HEK293 (cell line): ENCODE measurements at regions not wholly inside any gene's neighbourhood (a gene's known extent, or its start where the extent isn't known, plus 50 kb on each side); places are given as distances from the start of the nearest gene placed in this dataset.
"Not testable (repeated sequence)": the region's sequence is repeated elsewhere in the genome, so short reads cannot be mapped to it uniquely, and the experiment has no call there.

Experiments
- CTCF ChIA-PET: fragments of 350-600 bp; formaldehyde crosslinking; extraction: SDS; loops from one replicate; lab custom pipeline; 2021; ENCODE audit warnings: antibody characterized with exemption; lab: Yijun Ruan, JAX
- POLR2A ChIA-PET: fragments of 300-600 bp; formaldehyde crosslinking; extraction: SDS; loops from one replicate; lab custom pipeline; 2020; ENCODE audit warnings: antibody characterized with exemption, inconsistent platforms; lab: Yijun Ruan, JAX
- H3K27ac ChIP-seq: fragments of 200-500 bp; sonication (Bioruptor generic); 2 replicates; pipeline ENCODE4 v1.5.1; 2014; ENCODE audit warnings: low read depth, low read length, control low read depth, inconsistent platforms; ENCODE audit errors: extremely low read depth
- H3K36me3 ChIP-seq, 2 experiments: fragments of 200-500 bp in 1 of 2; sonication (Bioruptor generic) in 1 of 2; 1 replicate in 1 of 2; 2 replicates in 1 of 2; pipeline ENCODE4 v1.5.1; 2014 to 2017; ENCODE audit warnings: inconsistent platforms in 2 of 2, low read length in 2 of 2; ENCODE audit not compliant: control insufficient read depth in 2 of 2, insufficient read depth in 1 of 2
- H3K4me1 ChIP-seq: fragments of 200-500 bp; sonication (Bioruptor generic); 2 replicates; pipeline ENCODE4 v1.5.1; 2014; ENCODE audit warnings: mild to moderate bottlenecking, low read length, inconsistent platforms; ENCODE audit not compliant: control insufficient read depth, insufficient read depth
- H3K4me3 ChIP-seq: 2 replicates; pipeline ENCODE4 v1.5.1; 2011; ENCODE audit warnings: low read depth, mild to moderate bottlenecking, control low read depth, low read length, moderate library complexity
- H3K9me3 ChIP-seq: fragments of 200-500 bp; sonication (Bioruptor generic); 2 replicates; pipeline ENCODE4 v1.5.1; 2014; ENCODE audit warnings: low read depth, low read length, inconsistent platforms; ENCODE audit not compliant: control insufficient read depth, insufficient read depth
- IKZF3 ChIP-seq: fragments of 450-650 bp; IDR thresholded peaks from 2 replicates; pipeline ENCODE4 v1.5.0; 2018; ENCODE audit warnings: missing biosample characterization, mild to moderate bottlenecking, missing genetic modification characterization, moderate library complexity
- KLF7 ChIP-seq: fragments of 450-650 bp; formaldehyde crosslinking; IDR thresholded peaks from 2 replicates; pipeline ENCODE4 v1.5.1; 2016; ENCODE audit warnings: missing biosample characterization, missing genetic modification characterization, borderline replicate concordance
- RBAK ChIP-seq: fragments of 450-650 bp; formaldehyde crosslinking; IDR thresholded peaks from 2 replicates; pipeline ENCODE4 v1.5.1; 2016; ENCODE audit warnings: missing biosample characterization, missing genetic modification characterization
- SALL2 ChIP-seq: fragments of 450-650 bp; formaldehyde crosslinking; IDR thresholded peaks from 2 replicates; pipeline ENCODE4 v1.5.0; 2017; ENCODE audit warnings: missing biosample characterization, mild to moderate bottlenecking, missing genetic modification characterization, borderline replicate concordance
- ZBTB20 ChIP-seq: fragments of 450-650 bp; formaldehyde crosslinking; IDR thresholded peaks from 2 replicates; pipeline ENCODE4 v1.5.1; 2016; ENCODE audit warnings: missing biosample characterization, missing genetic modification characterization
- ZIC2 ChIP-seq: fragments of 450-650 bp; formaldehyde crosslinking; IDR thresholded peaks from 2 replicates; pipeline ENCODE4 v1.5.1; 2016; ENCODE audit warnings: missing biosample characterization, missing genetic modification characterization
- ZNF202 ChIP-seq: fragments of 450-650 bp; formaldehyde crosslinking; IDR thresholded peaks from 2 replicates; pipeline ENCODE4 v1.5.1; 2016; ENCODE audit warnings: missing biosample characterization, missing genetic modification characterization, borderline replicate concordance
- ZNF266 ChIP-seq: fragments of 450-650 bp; formaldehyde crosslinking; IDR thresholded peaks from 2 replicates; pipeline ENCODE4 v1.5.1; 2016; ENCODE audit warnings: missing biosample characterization, missing genetic modification characterization, low read depth
- ZNF324 ChIP-seq: fragments of 450-650 bp; formaldehyde crosslinking; IDR thresholded peaks from 2 replicates; pipeline ENCODE4 v1.5.1; 2016; ENCODE audit warnings: missing biosample characterization, missing genetic modification characterization
- ZNF416 ChIP-seq: fragments of 450-650 bp; formaldehyde crosslinking; IDR thresholded peaks from 2 replicates; pipeline ENCODE4 v1.5.1; 2016; ENCODE audit warnings: missing biosample characterization, missing genetic modification characterization
- ZNF501 ChIP-seq: fragments of 450-650 bp; formaldehyde crosslinking; IDR thresholded peaks from 2 replicates; pipeline ENCODE4 v1.5.1; 2016; ENCODE audit warnings: missing biosample characterization, missing genetic modification characterization
- ZNF629 ChIP-seq: fragments of 450-650 bp; formaldehyde crosslinking; IDR thresholded peaks from 2 replicates; pipeline ENCODE4 v1.5.1; 2017; ENCODE audit warnings: missing biosample characterization, missing genetic modification characterization
- TF ChIP-seq, protein P1 (sequence below): fragments of 450-650 bp; formaldehyde crosslinking; IDR thresholded peaks from 2 replicates; pipeline ENCODE4 v1.5.1; 2016; ENCODE audit warnings: missing biosample characterization, missing genetic modification characterization, low read depth
- TF ChIP-seq, protein P2 (sequence below): fragments of 450-650 bp; formaldehyde crosslinking; IDR thresholded peaks from 2 replicates; pipeline ENCODE4 v1.5.1; 2016; ENCODE audit warnings: missing biosample characterization, missing genetic modification characterization
- TF ChIP-seq, protein P3 (sequence below): fragments of 450-650 bp; formaldehyde crosslinking; IDR thresholded peaks from 2 replicates; pipeline ENCODE4 v1.5.1; 2016; ENCODE audit warnings: missing biosample characterization, missing genetic modification characterization
- TF ChIP-seq, protein P4 (sequence below): fragments of 450-650 bp; formaldehyde crosslinking; IDR thresholded peaks from 2 replicates; pipeline ENCODE4 v1.5.1; 2016; ENCODE audit warnings: missing biosample characterization, missing genetic modification characterization, low read depth
- TF ChIP-seq, protein P5 (sequence below): fragments of 450-650 bp; formaldehyde crosslinking; IDR thresholded peaks from 2 replicates; pipeline ENCODE4 v1.5.1; 2016; ENCODE audit warnings: missing biosample characterization, missing genetic modification characterization, borderline replicate concordance
- TF ChIP-seq, protein P6 (sequence below): fragments of 450-650 bp; formaldehyde crosslinking; IDR thresholded peaks from 2 replicates; pipeline ENCODE4 v1.5.1; 2017; ENCODE audit warnings: missing biosample characterization, missing genetic modification characterization

DNA sequence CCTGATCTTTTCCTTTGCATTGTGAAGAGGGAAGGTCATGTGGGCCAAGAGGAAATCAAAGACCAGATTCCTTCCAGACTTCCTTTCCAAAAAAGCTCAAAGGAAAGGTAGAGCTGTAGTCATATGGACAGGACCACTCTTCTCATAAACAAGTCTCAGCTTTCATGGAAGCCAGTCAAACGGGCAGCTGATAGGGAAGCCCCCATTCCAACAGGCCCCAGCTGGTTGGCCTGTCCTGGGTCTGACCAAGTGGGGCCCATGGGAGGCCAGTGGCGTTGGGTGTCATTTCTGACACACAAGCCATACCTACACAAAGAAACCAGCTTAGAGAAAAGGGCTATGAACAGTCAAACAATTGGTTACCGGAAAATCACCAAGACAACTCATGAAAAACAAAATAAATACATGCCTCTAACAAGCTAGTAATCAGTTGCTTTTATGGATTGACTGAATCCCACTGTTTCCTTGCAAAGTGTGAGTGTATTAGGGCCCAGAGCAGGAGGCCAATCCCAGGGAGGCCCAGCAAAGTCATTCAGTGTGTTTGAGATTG lies 149.6 kb upstream of the MAMLD1 start:
- no peak overlapping the region for H3K27ac ChIP-seq
- H3K9me3 ChIP-seq: no peaks in the 10 kb centered on the region
- no peaks in the 10 kb centered on the region for H3K4me1 ChIP-seq
- no peak overlapping the region for H3K4me3 ChIP-seq
- ChIA-PET CTCF (interaction anchor here (0.6 to 1.4 kb wide), 4 partner anchors 31 to 197 kb away, joined by 3 to 6 read pairs (median 4); no protein-coding TSS in a partner anchor), POLR2A (no interaction called here)
- H3K36me3 ChIP-seq: no peaks in the 10 kb centered on the region
- TF ChIP-seq, protein P1, sequence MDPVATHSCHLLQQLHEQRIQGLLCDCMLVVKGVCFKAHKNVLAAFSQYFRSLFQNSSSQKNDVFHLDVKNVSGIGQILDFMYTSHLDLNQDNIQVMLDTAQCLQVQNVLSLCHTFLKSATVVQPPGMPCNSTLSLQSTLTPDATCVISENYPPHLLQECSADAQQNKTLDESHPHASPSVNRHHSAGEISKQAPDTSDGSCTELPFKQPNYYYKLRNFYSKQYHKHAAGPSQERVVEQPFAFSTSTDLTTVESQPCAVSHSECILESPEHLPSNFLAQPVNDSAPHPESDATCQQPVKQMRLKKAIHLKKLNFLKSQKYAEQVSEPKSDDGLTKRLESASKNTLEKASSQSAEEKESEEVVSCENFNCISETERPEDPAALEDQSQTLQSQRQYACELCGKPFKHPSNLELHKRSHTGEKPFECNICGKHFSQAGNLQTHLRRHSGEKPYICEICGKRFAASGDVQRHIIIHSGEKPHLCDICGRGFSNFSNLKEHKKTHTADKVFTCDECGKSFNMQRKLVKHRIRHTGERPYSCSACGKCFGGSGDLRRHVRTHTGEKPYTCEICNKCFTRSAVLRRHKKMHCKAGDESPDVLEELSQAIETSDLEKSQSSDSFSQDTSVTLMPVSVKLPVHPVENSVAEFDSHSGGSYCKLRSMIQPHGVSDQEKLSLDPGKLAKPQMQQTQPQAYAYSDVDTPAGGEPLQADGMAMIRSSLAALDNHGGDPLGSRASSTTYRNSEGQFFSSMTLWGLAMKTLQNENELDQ (tag by site-specific recombination): no peak
- TF ChIP-seq, protein P2, sequence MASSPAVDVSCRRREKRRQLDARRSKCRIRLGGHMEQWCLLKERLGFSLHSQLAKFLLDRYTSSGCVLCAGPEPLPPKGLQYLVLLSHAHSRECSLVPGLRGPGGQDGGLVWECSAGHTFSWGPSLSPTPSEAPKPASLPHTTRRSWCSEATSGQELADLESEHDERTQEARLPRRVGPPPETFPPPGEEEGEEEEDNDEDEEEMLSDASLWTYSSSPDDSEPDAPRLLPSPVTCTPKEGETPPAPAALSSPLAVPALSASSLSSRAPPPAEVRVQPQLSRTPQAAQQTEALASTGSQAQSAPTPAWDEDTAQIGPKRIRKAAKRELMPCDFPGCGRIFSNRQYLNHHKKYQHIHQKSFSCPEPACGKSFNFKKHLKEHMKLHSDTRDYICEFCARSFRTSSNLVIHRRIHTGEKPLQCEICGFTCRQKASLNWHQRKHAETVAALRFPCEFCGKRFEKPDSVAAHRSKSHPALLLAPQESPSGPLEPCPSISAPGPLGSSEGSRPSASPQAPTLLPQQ (tag by site-specific recombination): no peak
- TF ChIP-seq, protein P3, sequence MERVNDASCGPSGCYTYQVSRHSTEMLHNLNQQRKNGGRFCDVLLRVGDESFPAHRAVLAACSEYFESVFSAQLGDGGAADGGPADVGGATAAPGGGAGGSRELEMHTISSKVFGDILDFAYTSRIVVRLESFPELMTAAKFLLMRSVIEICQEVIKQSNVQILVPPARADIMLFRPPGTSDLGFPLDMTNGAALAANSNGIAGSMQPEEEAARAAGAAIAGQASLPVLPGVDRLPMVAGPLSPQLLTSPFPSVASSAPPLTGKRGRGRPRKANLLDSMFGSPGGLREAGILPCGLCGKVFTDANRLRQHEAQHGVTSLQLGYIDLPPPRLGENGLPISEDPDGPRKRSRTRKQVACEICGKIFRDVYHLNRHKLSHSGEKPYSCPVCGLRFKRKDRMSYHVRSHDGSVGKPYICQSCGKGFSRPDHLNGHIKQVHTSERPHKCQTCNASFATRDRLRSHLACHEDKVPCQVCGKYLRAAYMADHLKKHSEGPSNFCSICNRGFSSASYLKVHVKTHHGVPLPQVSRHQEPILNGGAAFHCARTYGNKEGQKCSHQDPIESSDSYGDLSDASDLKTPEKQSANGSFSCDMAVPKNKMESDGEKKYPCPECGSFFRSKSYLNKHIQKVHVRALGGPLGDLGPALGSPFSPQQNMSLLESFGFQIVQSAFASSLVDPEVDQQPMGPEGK (tag by site-specific recombination): no peak
- TF ChIP-seq SALL2 (tag by site-specific recombination) (no peak), IKZF3 (tag by site-specific recombination) (no peak), ZIC2 (tag by site-specific recombination) (no peak), ZBTB20 (tag by site-specific recombination) (no peak), ZNF266 (no peak), RBAK (tag by site-specific recombination) (no peak), KLF7 (tag by site-specific recombination) (no peak), ZNF416 (tag by site-specific recombination) (no peak), ZNF629 (tag by site-specific recombination) (no peak), ZNF202 (tag by site-specific recombination) (no peak), ZNF324 (tag by site-specific recombination) (no peak), ZNF501 (tag by site-specific recombination) (no peak)
- TF ChIP-seq, protein P4, sequence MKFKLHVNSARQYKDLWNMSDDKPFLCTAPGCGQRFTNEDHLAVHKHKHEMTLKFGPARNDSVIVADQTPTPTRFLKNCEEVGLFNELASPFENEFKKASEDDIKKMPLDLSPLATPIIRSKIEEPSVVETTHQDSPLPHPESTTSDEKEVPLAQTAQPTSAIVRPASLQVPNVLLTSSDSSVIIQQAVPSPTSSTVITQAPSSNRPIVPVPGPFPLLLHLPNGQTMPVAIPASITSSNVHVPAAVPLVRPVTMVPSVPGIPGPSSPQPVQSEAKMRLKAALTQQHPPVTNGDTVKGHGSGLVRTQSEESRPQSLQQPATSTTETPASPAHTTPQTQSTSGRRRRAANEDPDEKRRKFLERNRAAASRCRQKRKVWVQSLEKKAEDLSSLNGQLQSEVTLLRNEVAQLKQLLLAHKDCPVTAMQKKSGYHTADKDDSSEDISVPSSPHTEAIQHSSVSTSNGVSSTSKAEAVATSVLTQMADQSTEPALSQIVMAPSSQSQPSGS (tag by site-specific recombination): no peak
- TF ChIP-seq, protein P5, sequence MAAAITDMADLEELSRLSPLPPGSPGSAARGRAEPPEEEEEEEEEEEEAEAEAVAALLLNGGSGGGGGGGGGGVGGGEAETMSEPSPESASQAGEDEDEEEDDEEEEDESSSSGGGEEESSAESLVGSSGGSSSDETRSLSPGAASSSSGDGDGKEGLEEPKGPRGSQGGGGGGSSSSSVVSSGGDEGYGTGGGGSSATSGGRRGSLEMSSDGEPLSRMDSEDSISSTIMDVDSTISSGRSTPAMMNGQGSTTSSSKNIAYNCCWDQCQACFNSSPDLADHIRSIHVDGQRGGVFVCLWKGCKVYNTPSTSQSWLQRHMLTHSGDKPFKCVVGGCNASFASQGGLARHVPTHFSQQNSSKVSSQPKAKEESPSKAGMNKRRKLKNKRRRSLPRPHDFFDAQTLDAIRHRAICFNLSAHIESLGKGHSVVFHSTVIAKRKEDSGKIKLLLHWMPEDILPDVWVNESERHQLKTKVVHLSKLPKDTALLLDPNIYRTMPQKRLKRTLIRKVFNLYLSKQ (tag by site-specific recombination): no peak
- TF ChIP-seq, protein P6, sequence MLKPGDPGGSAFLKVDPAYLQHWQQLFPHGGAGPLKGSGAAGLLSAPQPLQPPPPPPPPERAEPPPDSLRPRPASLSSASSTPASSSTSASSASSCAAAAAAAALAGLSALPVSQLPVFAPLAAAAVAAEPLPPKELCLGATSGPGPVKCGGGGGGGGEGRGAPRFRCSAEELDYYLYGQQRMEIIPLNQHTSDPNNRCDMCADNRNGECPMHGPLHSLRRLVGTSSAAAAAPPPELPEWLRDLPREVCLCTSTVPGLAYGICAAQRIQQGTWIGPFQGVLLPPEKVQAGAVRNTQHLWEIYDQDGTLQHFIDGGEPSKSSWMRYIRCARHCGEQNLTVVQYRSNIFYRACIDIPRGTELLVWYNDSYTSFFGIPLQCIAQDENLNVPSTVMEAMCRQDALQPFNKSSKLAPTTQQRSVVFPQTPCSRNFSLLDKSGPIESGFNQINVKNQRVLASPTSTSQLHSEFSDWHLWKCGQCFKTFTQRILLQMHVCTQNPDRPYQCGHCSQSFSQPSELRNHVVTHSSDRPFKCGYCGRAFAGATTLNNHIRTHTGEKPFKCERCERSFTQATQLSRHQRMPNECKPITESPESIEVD (tag by site-specific recombination): no peak

DNA sequence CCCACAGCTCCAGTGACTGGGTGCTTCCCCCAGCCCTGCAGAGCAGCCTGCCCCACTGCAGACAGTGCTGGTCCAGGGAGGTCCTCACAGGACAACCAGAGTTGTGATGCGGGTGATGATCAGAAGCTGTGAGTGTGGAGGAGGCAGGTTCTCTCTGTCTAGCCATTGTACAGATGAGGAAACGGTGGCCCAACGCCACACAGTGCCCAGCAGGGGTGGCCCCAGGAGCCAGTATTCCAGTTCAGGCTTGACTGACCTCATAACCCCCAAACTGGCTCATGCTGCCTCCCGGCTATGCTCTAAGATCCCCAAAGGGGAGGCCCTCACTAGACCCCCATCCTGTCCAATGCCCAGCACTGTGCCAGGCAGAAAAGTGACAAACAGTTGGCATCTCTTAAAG lies 147.1 kb upstream of the MAMLD1 start:
- H3K4me1 ChIP-seq, POLR2A ChIA-PET, H3K27ac ChIP-seq, H3K9me3 ChIP-seq, H3K4me3 ChIP-seq, H3K36me3 ChIP-seq: not testable (repeated sequence)
- CTCF ChIA-PET: interaction anchor here (0.6 kb wide), 1 partner anchor 259 kb away, joined by 3 read pairs; no protein-coding TSS in a partner anchor
